Neuronal stem cell (in vitro differentiated cells): ENCODE measurements at regions not wholly inside any gene's neighbourhood (a gene's known extent, or its start where the extent isn't known, plus 50 kb on each side); places are given as distances from the start of the nearest gene placed in this dataset.

Source experiments
- DNase-seq: peaks from one replicate; pipeline ENCODE4 v3.0.0-alpha.2; 2013; ENCODE audit warnings: low spot score
- H2AFZ ChIP-seq: one replicate; pipeline ENCODE4 v1.6.1; 2013; ENCODE audit warnings: mild to moderate bottlenecking, low read length, inconsistent platforms
- H2AK5ac ChIP-seq: 2 replicates; pipeline ENCODE4 v1.6.1; 2013; ENCODE audit warnings: low read depth, mild to moderate bottlenecking, inconsistent platforms, low read length, moderate library complexity, mixed read lengths
- H2BK120ac ChIP-seq: 2 replicates; pipeline ENCODE4 v1.6.1; 2013; ENCODE audit warnings: low read depth, mild to moderate bottlenecking, inconsistent platforms, low read length, moderate library complexity, mixed read lengths
- H2BK12ac ChIP-seq: one replicate; pipeline ENCODE4 v1.6.1; 2013; ENCODE audit warnings: low read length, inconsistent platforms
- H2BK15ac ChIP-seq: 2 replicates; pipeline ENCODE4 v1.6.1; 2013; ENCODE audit warnings: mild to moderate bottlenecking, low read length, inconsistent platforms, mixed read lengths
- H2BK5ac ChIP-seq: one replicate; pipeline ENCODE4 v1.6.1; 2013; ENCODE audit warnings: inconsistent platforms, mild to moderate bottlenecking, low read length, moderate library complexity
- H3K14ac ChIP-seq: one replicate; pipeline ENCODE4 v1.6.1; 2013; ENCODE audit warnings: low read length, inconsistent platforms
- H3K18ac ChIP-seq: 2 replicates; pipeline ENCODE4 v1.6.1; 2013; ENCODE audit warnings: low read length, inconsistent platforms
- H3K23ac ChIP-seq: 2 replicates; pipeline ENCODE4 v1.6.1; 2013; ENCODE audit warnings: low read depth, mild to moderate bottlenecking, mixed read lengths, low read length, inconsistent platforms; ENCODE audit not compliant: poor library complexity
- H3K27ac ChIP-seq: replicated peaks from 3 replicates; pipeline ENCODE4 v1.5.1; 2013; ENCODE audit warnings: low read length, inconsistent platforms
- H3K27me3 ChIP-seq, 3 experiments: 2 replicates each; pipeline ENCODE4 v1.6.1; 2013; ENCODE audit warnings: low read length in 3 of 3, mild to moderate bottlenecking in 2 of 3, inconsistent platforms in 1 of 3, low read depth in 1 of 3, mixed read lengths in 1 of 3, moderate library complexity in 1 of 3; ENCODE audit not compliant: control insufficient read depth in 3 of 3, insufficient read depth in 3 of 3
- H3K36me3 ChIP-seq, 2 donors: replicated peaks in 1 of 2; 2 replicates each; pipeline ENCODE4 v1.6.1; 2013; ENCODE audit warnings: low read length in 2 of 2; ENCODE audit not compliant: control insufficient read depth in 2 of 2, insufficient read depth in 2 of 2
- H3K4ac ChIP-seq: 2 replicates; pipeline ENCODE4 v1.6.1; 2013; ENCODE audit warnings: inconsistent platforms, mild to moderate bottlenecking, low read length, moderate library complexity
- H3K4me1 ChIP-seq, 2 donors: 1 replicate in 1 of 2; 2 replicates in 1 of 2; pipeline ENCODE4 v1.6.1; 2013; ENCODE audit warnings: low read length in 2 of 2, low read depth in 1 of 2; ENCODE audit not compliant: control insufficient read depth in 2 of 2, insufficient read depth in 1 of 2
- H3K4me2 ChIP-seq: one replicate; pipeline ENCODE4 v1.6.1; 2013; ENCODE audit warnings: mild to moderate bottlenecking, low read length, inconsistent platforms; ENCODE audit not compliant: insufficient read depth, poor library complexity, severe bottlenecking
- H3K4me3 ChIP-seq, 2 donors: 2 replicates each; pipeline ENCODE4 v1.5.1; 2013; ENCODE audit warnings: low read length in 2 of 2, mild to moderate bottlenecking in 2 of 2, inconsistent platforms in 1 of 2, moderate library complexity in 1 of 2
- H3K79me1 ChIP-seq: one replicate; pipeline ENCODE4 v1.6.1; 2013; ENCODE audit warnings: low read depth, mild to moderate bottlenecking, inconsistent platforms, low read length, moderate library complexity
- H3K9ac ChIP-seq: one replicate; pipeline ENCODE4 v1.6.1; 2013; ENCODE audit warnings: mild to moderate bottlenecking, low read depth, low read length, inconsistent platforms; ENCODE audit not compliant: poor library complexity
- H3K9me3 ChIP-seq, 2 donors: replicated peaks in 1 of 2; 2 replicates each; pipeline versions ENCODE3 to v1.6.1; 2013; ENCODE audit warnings: low read length in 2 of 2, mild to moderate bottlenecking in 2 of 2, inconsistent platforms in 1 of 2, low read depth in 1 of 2, mixed read lengths in 1 of 2, moderate library complexity in 1 of 2; ENCODE audit not compliant: control insufficient read depth in 2 of 2, insufficient read depth in 1 of 2
- H4K8ac ChIP-seq: one replicate; pipeline ENCODE4 v1.6.1; 2013; ENCODE audit warnings: low read depth, mild to moderate bottlenecking, inconsistent platforms, low read length, moderate library complexity
- H4K91ac ChIP-seq: one replicate; pipeline ENCODE4 v1.6.1; 2013; ENCODE audit warnings: low read length, low read depth, mild to moderate bottlenecking, inconsistent platforms; ENCODE audit not compliant: poor library complexity
- WGBS, 2 donors: extraction: QIAGEN DNeasy Blood & Tissue Kit; methylation state at CpG; one replicate each; pipeline ENCODE4 v1.1.7; 2013; ENCODE audit warnings: missing lambda C conversion rate in 2 of 2, mixed read lengths in 1 of 2; ENCODE audit not compliant: insufficient read length in 2 of 2, insufficient replicate concordance in 1 of 2; ENCODE audit errors: extremely low coverage in 2 of 2; 5-methylcytosine and 5-hydroxymethylcytosine counted together

DNA sequence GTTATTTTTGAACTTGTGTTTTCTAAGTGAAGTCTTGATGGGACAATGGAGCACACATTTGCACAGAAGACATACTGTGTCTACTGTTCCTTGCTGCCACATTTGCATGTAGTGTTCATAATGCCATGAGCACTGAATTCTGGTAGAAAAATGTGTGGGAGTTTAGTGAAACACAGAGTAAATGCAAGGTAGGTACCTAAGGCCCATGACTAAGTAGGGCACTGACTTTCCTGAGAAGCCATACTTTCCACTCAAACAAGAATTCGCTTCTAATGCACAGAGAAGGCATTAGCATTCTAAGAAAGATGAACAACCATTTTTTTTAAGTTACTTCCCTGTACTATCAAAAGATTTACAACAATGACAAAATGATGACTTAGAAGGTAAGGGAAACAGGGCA lies 282.2 kb downstream of the MAN2A1 start:
- Histone ChIP-seq H3K4me3 (no peak overlapping the region), H3K4me1 (no peaks in the 10 kb centered on the region), H3K36me3 (no peaks in the 10 kb centered on the region), H3K18ac (no peak overlapping the region), H4K8ac (no peak overlapping the region), H2BK15ac (no peak overlapping the region), H2AK5ac (no peak overlapping the region), H2BK120ac (no peak overlapping the region), H3K4me2 (no peak overlapping the region), H3K23ac (no peak overlapping the region), H3K9ac (no peak overlapping the region), H2AFZ (no peak overlapping the region), H3K4ac (no peak overlapping the region), H4K91ac (no peak overlapping the region), H3K9me3 (no peaks in the 10 kb centered on the region), H3K27ac (no peak overlapping the region), H3K14ac (no peak overlapping the region), H3K79me1 (no peaks in the 10 kb centered on the region), H2BK5ac (no peak overlapping the region), H3K27me3 (no peaks in the 10 kb centered on the region), H2BK12ac (no peak overlapping the region)
- no peak for DNase-seq
- no CpG with 5 or more reads among the region's 1 CpG for WGBS, 2 donors

DNA sequence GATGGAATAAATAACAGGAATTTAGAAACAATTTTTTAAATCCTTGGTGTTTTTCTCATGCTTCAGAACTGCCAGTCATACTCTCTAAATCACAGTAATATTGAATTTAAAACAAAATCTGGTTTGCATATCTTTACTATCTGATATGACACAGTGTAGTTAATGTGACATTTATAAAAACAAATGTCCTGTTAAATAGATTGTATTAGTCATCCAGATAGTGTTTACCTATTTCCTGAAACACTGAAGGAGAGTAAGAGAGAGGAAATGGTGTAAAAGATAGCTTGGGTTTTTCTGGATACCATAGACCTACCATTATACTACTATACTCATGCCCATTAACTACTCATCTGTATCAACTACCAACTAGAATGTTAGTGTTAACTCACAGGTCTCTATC lies 292.3 kb downstream of the MAN2A1 start:
- no peak overlapping the region for H4K91ac ChIP-seq
- no peaks in the 10 kb centered on the region for H3K27me3 ChIP-seq
- no peak overlapping the region for H2BK12ac ChIP-seq
- no peaks in the 10 kb centered on the region for H3K4me1 ChIP-seq
- no peak overlapping the region for H3K4me3 ChIP-seq
- no peak overlapping the region for H2BK15ac ChIP-seq
- DNase-seq = no peak
- H2AFZ ChIP-seq = no peak overlapping the region
- H3K4ac ChIP-seq = no peak overlapping the region
- no peak overlapping the region for H2BK120ac ChIP-seq
- no peak overlapping the region for H3K9ac ChIP-seq
- H3K36me3 ChIP-seq = no peaks in the 10 kb centered on the region
- no peaks in the 10 kb centered on the region for H3K79me1 ChIP-seq
- H3K23ac ChIP-seq = no peak overlapping the region
- H3K4me2 ChIP-seq = no peak overlapping the region
- H3K9me3 ChIP-seq = no peaks in the 10 kb centered on the region
- no peak overlapping the region for H2BK5ac ChIP-seq
- H4K8ac ChIP-seq = no peak overlapping the region
- no peak overlapping the region for H3K27ac ChIP-seq
- H3K14ac ChIP-seq = no peak overlapping the region
- no peak overlapping the region for H3K18ac ChIP-seq
- no peak overlapping the region for H2AK5ac ChIP-seq

DNA sequence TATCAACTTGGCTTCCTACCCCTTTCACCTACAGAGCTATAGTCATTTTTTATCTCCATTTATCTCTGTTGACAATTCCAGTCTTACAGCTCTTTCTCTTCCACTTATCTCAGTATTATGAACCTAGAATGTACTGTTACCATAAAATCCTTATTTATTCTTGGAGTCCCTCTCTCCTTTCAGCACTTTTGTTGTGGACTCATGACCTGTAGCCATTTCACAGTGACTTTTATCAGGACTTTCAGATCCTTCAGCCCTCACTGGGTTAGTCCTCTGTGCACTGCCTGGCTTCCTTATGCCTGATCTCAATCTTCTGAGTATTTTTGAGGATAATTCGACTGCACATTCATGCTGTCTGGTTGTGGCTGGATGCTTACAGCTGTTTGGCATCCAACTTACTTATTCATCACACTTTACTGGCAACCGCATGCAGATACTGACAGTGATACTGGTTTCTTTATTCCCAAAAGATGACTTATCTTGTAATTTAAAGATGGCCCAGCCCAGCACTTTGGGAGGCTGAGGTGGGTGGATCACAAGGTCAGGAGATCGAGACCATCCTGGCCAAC lies 293.3 kb downstream of the MAN2A1 start:
- H3K9me3 ChIP-seq = no peaks in the 10 kb centered on the region
- H2BK12ac ChIP-seq = no peak overlapping the region
- no peak overlapping the region for H2AFZ ChIP-seq
- H3K79me1 ChIP-seq = no peaks in the 10 kb centered on the region
- WGBS, 2 donors = no CpG with 5 or more reads among the region's 3 CpGs
- H2BK120ac ChIP-seq = no peak overlapping the region
- no peak overlapping the region for H3K27ac ChIP-seq
- no peak overlapping the region for H3K18ac ChIP-seq
- H3K4ac ChIP-seq = no peak overlapping the region
- no peak for DNase-seq
- H3K27me3 ChIP-seq = no peaks in the 10 kb centered on the region
- H2BK15ac ChIP-seq = no peak overlapping the region
- no peak overlapping the region for H3K14ac ChIP-seq
- no peak overlapping the region for H4K91ac ChIP-seq
- H3K4me3 ChIP-seq = no peak overlapping the region
- H3K4me2 ChIP-seq = no peak overlapping the region
- no peak overlapping the region for H2AK5ac ChIP-seq
- H4K8ac ChIP-seq = no peak overlapping the region
- H3K36me3 ChIP-seq = no peaks in the 10 kb centered on the region
- no peak overlapping the region for H2BK5ac ChIP-seq
- H3K23ac ChIP-seq = no peak overlapping the region
- no peak overlapping the region for H3K9ac ChIP-seq
- no peaks in the 10 kb centered on the region for H3K4me1 ChIP-seq

DNA sequence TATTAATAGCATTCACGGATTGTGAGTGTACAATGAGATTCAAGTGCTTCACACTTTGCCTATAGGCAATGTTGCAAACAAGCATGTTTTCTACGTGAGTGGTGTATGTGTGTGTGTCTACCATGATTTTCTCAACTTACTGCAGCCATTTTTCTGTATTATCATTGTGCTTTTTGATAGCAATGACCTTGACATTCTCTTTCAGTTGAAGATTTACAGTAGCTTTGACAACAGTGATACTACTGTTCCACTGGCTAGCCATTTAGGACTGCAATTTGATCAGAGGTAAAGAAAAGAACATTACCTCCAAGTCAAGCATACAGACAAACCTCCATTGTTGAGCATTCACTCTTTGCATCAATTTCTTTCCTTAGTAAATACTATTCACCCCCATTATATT lies 297.0 kb downstream of the MAN2A1 start:
- H3K9me3 ChIP-seq = no peaks in the 10 kb centered on the region
- no peak overlapping the region for H2AFZ ChIP-seq
- no peaks in the 10 kb centered on the region for H3K79me1 ChIP-seq
- no peak overlapping the region for H2BK15ac ChIP-seq
- H3K4me2 ChIP-seq = no peak overlapping the region
- no peak overlapping the region for H4K8ac ChIP-seq
- no peak overlapping the region for H4K91ac ChIP-seq
- no CpG with 5 or more reads among the region's 2 CpGs for WGBS, 2 donors
- no peak overlapping the region for H3K27ac ChIP-seq
- DNase-seq = no peak
- H2BK5ac ChIP-seq = no peak overlapping the region
- no peaks in the 10 kb centered on the region for H3K27me3 ChIP-seq
- H2BK120ac ChIP-seq = no peak overlapping the region
- no peak overlapping the region for H3K23ac ChIP-seq
- H2BK12ac ChIP-seq = no peak overlapping the region
- no peak overlapping the region for H3K9ac ChIP-seq
- no peak overlapping the region for H3K18ac ChIP-seq
- H3K14ac ChIP-seq = no peak overlapping the region
- no peak overlapping the region for H3K4ac ChIP-seq
- H3K4me3 ChIP-seq = no peak overlapping the region
- H3K4me1 ChIP-seq = no peaks in the 10 kb centered on the region
- no peaks in the 10 kb centered on the region for H3K36me3 ChIP-seq
- no peak overlapping the region for H2AK5ac ChIP-seq
